ENCODE measurements at regions not wholly inside any gene's neighbourhood (a gene's known extent, or its start where the extent isn't known, plus 50 kb on each side); places are given as distances from the start of the nearest gene placed in this dataset.
A peak's percentile ranks its signal among the peaks of the same experiment; 100 is the strongest.

GRCh38 chr5:142540922-142541422, 144.9 kb downstream of the FGF1 start:
- ATAC-seq (no peak), DNase-seq (ENCODE audit: low spot score) (no peak)
- Histone ChIP-seq H3F3A (replicated peaks; ENCODE audit: low read depth) (no peaks in the 10 kb centered on the region), H3K27me3 (ENCODE audit: insufficient read depth) (no peaks in the 10 kb centered on the region), H3K79me2 (replicated peaks; ENCODE audit: insufficient read depth) (no peaks in the 10 kb centered on the region), H3K27ac (ENCODE audit: low read depth) (peak overlapping the region; percentile 19; the same call in 1 of the 2 replicates), H3K9me2 (ENCODE audit: insufficient read depth) (no peaks in the 10 kb centered on the region), H3K4me2 (no peak overlapping the region), H3K36me3 (ENCODE audit: insufficient read depth) (no peaks in the 10 kb centered on the region), H4K20me1 (replicated peaks; ENCODE audit: insufficient read depth) (no peaks in the 10 kb centered on the region), H3K4me1 (ENCODE audit: insufficient read depth) (peaks cover 13% of the 10 kb centered on the region; the same call in 1 of the 2 replicates), H3K4me3 (no peak overlapping the region), H2AFZ (peak overlapping the region; percentile 72; the same call in 1 of the 2 replicates)
- Mint-ChIP-seq H3K36me3 (ENCODE audit: low read depth) (no peaks in the 10 kb centered on the region), H3K4me3 (no peak overlapping the region), H3K27me3 (ENCODE audit: insufficient read depth, low read depth, poor library complexity) (peaks cover 6% of the 10 kb centered on the region), H3K9me3 (peaks cover 5% of the 10 kb centered on the region), H3K4me1 (peaks cover 30% of the 10 kb centered on the region), H3K27ac (0 out of 2 replicates have a peak overlapping the region, but pooled peaks have one; percentile 36)
- TF ChIP-seq ZNF331 (CRISPR knock-in tag; IDR thresholded peaks at IDR 0.05; ENCODE audit: low read depth) (no peak), CTCF (conservative IDR thresholded peaks at IDR 0.05; ENCODE audit: low read depth in 2 of 2) (no peak), EZH2phosphoT487 (IDR thresholded peaks at IDR 0.05; ENCODE audit: unreplicated experiment) (no peak), STAT1 (IDR thresholded peaks at IDR 0.05; ENCODE audit: unreplicated experiment) (no peak), EZH2 (IDR thresholded peaks at IDR 0.05; ENCODE audit: low read depth, unreplicated experiment) (no peak), NANOG (IDR thresholded peaks at IDR 0.05; ENCODE audit: borderline replicate concordance) (no peak), ETS1 (IDR thresholded peaks at IDR 0.05) (no peak), REST (IDR thresholded peaks at IDR 0.05; ENCODE audit: unreplicated experiment) (no peak), CREB1 (CRISPR knock-in tag; IDR thresholded peaks at IDR 0.05; ENCODE audit: low read depth) (no peak), ZNF462 (CRISPR knock-in tag; IDR thresholded peaks at IDR 0.05) (no peak), JUNB (IDR thresholded peaks at IDR 0.05; ENCODE audit: unreplicated experiment) (no peak), POLR2AphosphoS5 (IDR thresholded peaks at IDR 0.05; ENCODE audit: low read depth) (no peak), ZNF114 (CRISPR knock-in tag; IDR thresholded peaks at IDR 0.05) (no peak)
